Glutamatergic neuron (in vitro differentiated cells): ENCODE measurements at regions not wholly inside any gene's neighbourhood (a gene's known extent, or its start where the extent isn't known, plus 50 kb on each side); places are given as distances from the start of the nearest gene placed in this dataset.
"Not testable (repeated sequence)": the region's sequence is repeated elsewhere in the genome, so short reads cannot be mapped to it uniquely, and the experiment has no call there.

Experiments
- DNase-seq: peaks from one replicate; pipeline ENCODE4 v3.0.0; 2022
- H3K27ac Mint-ChIP-seq: one replicate; pipeline ENCODE4 v1.8.0; 2020; ENCODE audit warnings: mild to moderate bottlenecking, mixed read lengths, inconsistent platforms; ENCODE audit not compliant: unreplicated experiment
- H3K27me3 Mint-ChIP-seq: one replicate; pipeline ENCODE4 v1.8.0; 2020; ENCODE audit warnings: mild to moderate bottlenecking, moderate library complexity, mixed read lengths, inconsistent platforms; ENCODE audit not compliant: unreplicated experiment
- H3K36me3 Mint-ChIP-seq: one replicate; pipeline ENCODE4 v1.8.0; 2020; ENCODE audit warnings: mild to moderate bottlenecking, mixed read lengths, inconsistent platforms; ENCODE audit not compliant: unreplicated experiment
- H3K4me1 Mint-ChIP-seq: one replicate; pipeline ENCODE4 v1.8.0; 2020; ENCODE audit warnings: mild to moderate bottlenecking, low read depth, mixed read lengths, inconsistent platforms; ENCODE audit not compliant: unreplicated experiment
- H3K4me3 Mint-ChIP-seq: one replicate; pipeline ENCODE4 v1.8.0; 2020; ENCODE audit warnings: mild to moderate bottlenecking, mixed read lengths, inconsistent platforms; ENCODE audit not compliant: unreplicated experiment
- H3K9me3 Mint-ChIP-seq: one replicate; pipeline ENCODE4 v1.8.0; 2020; ENCODE audit warnings: mild to moderate bottlenecking, moderate library complexity, mixed read lengths, inconsistent platforms; ENCODE audit not compliant: unreplicated experiment

DNA sequence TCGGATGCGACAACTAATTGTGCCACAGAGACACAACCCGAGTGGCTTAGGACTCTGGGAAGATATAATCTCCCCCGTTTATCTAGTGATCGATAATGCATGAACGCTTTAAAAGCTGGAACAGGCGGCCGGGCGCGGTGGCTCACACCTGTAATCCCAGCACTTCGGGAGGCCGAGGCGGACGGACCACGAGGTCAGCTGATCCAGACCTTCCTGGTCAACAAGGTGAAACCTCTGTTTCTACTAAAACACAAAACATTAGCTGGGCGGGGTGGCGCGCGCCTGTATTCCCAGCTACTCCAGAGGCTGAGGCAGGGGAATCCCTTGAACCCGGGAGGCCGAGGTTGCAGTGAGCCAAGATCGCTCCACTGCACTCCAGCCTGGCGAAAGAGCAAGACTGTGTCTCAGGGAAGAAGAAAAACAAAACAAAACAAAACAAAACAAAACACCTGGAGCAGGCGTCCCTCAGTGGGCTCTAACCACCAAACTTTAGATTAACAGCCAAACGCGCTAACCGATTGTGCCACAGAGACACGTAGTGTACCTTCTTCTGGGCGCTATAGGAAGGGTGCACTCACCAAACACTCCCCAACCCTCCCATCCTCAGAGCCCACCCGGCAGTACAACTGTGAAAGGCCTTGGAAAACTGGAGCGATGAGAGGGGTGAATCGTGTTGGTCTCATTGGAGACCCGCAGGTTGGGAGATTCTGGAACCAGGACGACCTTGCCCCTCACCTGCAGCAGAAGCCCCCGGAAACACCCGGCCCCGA, 53.3 kb upstream of the PPIAL4F start:
- not testable (repeated sequence) for H3K27ac Mint-ChIP-seq, DNase-seq, H3K4me1 Mint-ChIP-seq, H3K36me3 Mint-ChIP-seq, H3K27me3 Mint-ChIP-seq, H3K4me3 Mint-ChIP-seq, H3K9me3 Mint-ChIP-seq
